ENCODE measurements at regions not wholly inside any gene's neighbourhood (a gene's known extent, or its start where the extent isn't known, plus 50 kb on each side); places are given as distances from the start of the nearest gene placed in this dataset.

DNA sequence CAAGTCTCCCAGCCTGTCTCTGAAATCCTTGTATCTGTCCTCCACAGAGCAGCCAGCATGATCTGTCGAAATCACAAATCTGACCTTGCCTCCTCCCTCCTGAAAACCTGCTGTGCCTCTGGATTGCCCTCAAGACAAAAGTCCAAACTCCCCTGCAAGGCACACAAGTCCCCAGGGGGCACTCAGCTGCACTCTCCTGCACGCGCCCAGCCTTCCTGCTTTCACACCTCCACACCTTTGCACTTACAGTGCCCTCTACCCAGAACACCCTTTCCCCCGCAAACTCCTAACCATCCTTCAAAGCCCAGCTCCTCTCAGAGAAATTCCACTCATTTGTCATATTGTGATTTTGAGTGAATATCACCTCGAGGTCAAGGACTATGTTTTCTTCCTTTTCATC is 83.4 kb upstream of the TOP1 start:
- H3K27me3 ChIP-seq (replicated peaks in 1 of 4; ENCODE audit: control insufficient read depth in 3 of 4, extremely low read depth in 1 of 4, insufficient read depth in 3 of 4, low read length in 3 of 4): no peaks in the 10 kb centered on the region; a peak in 2 of 7 replicates
- no peak overlapping the region for H2BK5ac ChIP-seq (ENCODE audit: low read depth, low read length)
- H4K91ac ChIP-seq (replicated peaks; ENCODE audit: insufficient read length, low read length): no peak overlapping the region
- H3K79me2 ChIP-seq (ENCODE audit: control insufficient read depth in 1 of 2, insufficient read depth in 2 of 2, low read length in 2 of 2): no peaks in the 10 kb centered on the region
- no peaks in the 10 kb centered on the region for H3K23me2 ChIP-seq (ENCODE audit: low read depth, low read length)
- FAIRE-seq (no peak), DNase-seq (ENCODE audit: low read depth in 1 of 2, low spot score in 2 of 2) (no peak)
- H3K4me2 ChIP-seq (ENCODE audit: insufficient read depth in 1 of 2, low read depth in 2 of 2, low read length in 2 of 2): no peak overlapping the region
- H2BK12ac ChIP-seq (ENCODE audit: low read depth, low read length): no peak overlapping the region
- no peaks in the 10 kb centered on the region for H3K36me3 ChIP-seq (ENCODE audit: control insufficient read depth in 2 of 4, insufficient read depth in 4 of 4, low read length in 3 of 4)
- H4K20me1 ChIP-seq (replicated peaks in 1 of 2; ENCODE audit: control insufficient read depth in 1 of 2, insufficient read depth in 2 of 2, low read length in 2 of 2): no peaks in the 10 kb centered on the region
- H2BK15ac ChIP-seq (ENCODE audit: low read length): no peak overlapping the region
- no peaks in the 10 kb centered on the region for H3K79me1 ChIP-seq (ENCODE audit: low read depth, low read length)
- no peak overlapping the region for H3K9ac ChIP-seq (replicated peaks in 1 of 4; ENCODE audit: extremely low read depth in 1 of 4, low read depth in 3 of 4, low read length in 3 of 4)
- H4K5ac ChIP-seq (ENCODE audit: insufficient read length, low read depth, low read length): no peak overlapping the region
- no peak overlapping the region for H3K4me3 ChIP-seq (ENCODE audit: extremely low read depth in 1 of 4, insufficient read depth in 2 of 4, low read depth in 3 of 4, low read length in 4 of 4)
- WGBS, 2 experiments (ENCODE audit: extremely low coverage in 1 of 2, insufficient coverage in 1 of 2, insufficient read length in 1 of 2, insufficient replicate concordance in 2 of 2, low coverage in 1 of 2, low lambda C conversion rate in 2 of 2, missing lambda C conversion rate in 1 of 2): 76% methylated on average over 5 of the region's 5 CpGs; no CpG with 5 or more reads in 1 of the 2 experiments
- no peak overlapping the region for H2BK120ac ChIP-seq (replicated peaks; ENCODE audit: low read depth, low read length)
- H4K8ac ChIP-seq (ENCODE audit: extremely low read depth, insufficient read depth, low read length): no peak overlapping the region
- H2AK5ac ChIP-seq (ENCODE audit: low read depth, low read length): no peak overlapping the region
- no peaks in the 10 kb centered on the region for H3K9me3 ChIP-seq (ENCODE audit: insufficient read depth in 2 of 2, low read depth in 1 of 2, low read length in 1 of 2)
- H3K14ac ChIP-seq (ENCODE audit: insufficient read length): no peak overlapping the region
- H3K56ac ChIP-seq (replicated peaks; ENCODE audit: insufficient read length, low read depth, low read length): no peak overlapping the region
- no peak overlapping the region for H3K27ac ChIP-seq (ENCODE audit: low read depth, low read length)
- no peak overlapping the region for H3K23ac ChIP-seq (ENCODE audit: insufficient read length)
- H3K18ac ChIP-seq (ENCODE audit: extremely low read depth, low read length): no peak overlapping the region
- ChIA-PET CTCF (ENCODE audit: partially characterized antibody) (interaction anchor here (0.7 to 5.2 kb wide), 24 partner anchors 9 to 340 kb away, joined by 3 to 50 read pairs (median 5); no protein-coding TSS in a partner anchor), POLR2A (ENCODE audit: partially characterized antibody) (no interaction called here)
- no peak overlapping the region for H2BK20ac ChIP-seq (ENCODE audit: low read length)
- no peak overlapping the region for H3K4ac ChIP-seq (replicated peaks; ENCODE audit: insufficient read length, low read depth, low read length)
- 0 out of 2 replicates have a peak overlapping the region, but pooled peaks have one; percentile 4 for H2AFZ ChIP-seq (ENCODE audit: low read length)
- TF ChIP-seq POU5F1 (IDR thresholded peaks at IDR 0.05; ENCODE audit: low read depth, low read length) (no peak), CBX5 (IDR thresholded peaks at IDR 0.05; ENCODE audit: low read depth, low read length) (no peak), RXRA (IDR thresholded peaks at IDR 0.05; ENCODE audit: insufficient read depth, low read depth, low read length) (no peak), SUZ12 (IDR thresholded peaks at IDR 0.05; ENCODE audit: low read length) (no peak), RBBP5 (IDR thresholded peaks at IDR 0.05; ENCODE audit: borderline replicate concordance, low read depth, low read length) (no peak), NRF1 (IDR thresholded peaks at IDR 0.05; ENCODE audit: low read depth, low read length) (no peak), SP2 (IDR thresholded peaks at IDR 0.05; ENCODE audit: low read length) (no peak), CEBPB (IDR thresholded peaks at IDR 0.05; ENCODE audit: low read depth, low read length) (no peak), BCL11A (IDR thresholded peaks at IDR 0.05; ENCODE audit: low read depth in 2 of 2, low read length in 2 of 2) (no peak), NANOG (IDR thresholded peaks at IDR 0.05; ENCODE audit: insufficient read depth, low read depth, low read length, poor library complexity, severe bottlenecking) (no peak), POLR2AphosphoS5 (IDR thresholded peaks at IDR 0.05; ENCODE audit: low read depth, low read length) (no peak), ZNF274 (IDR thresholded peaks at IDR 0.05; ENCODE audit: borderline replicate concordance, extremely low read depth, low read length) (no peak), SIX5 (IDR thresholded peaks at IDR 0.05; ENCODE audit: low read depth, low read length) (no peak), POLR2A (IDR thresholded peaks at IDR 0.05; ENCODE audit: control extremely low read depth in 1 of 2, low read depth in 2 of 2, low read length in 2 of 2) (no peak), EZH2 (IDR thresholded peaks at IDR 0.05; ENCODE audit: low read depth, low read length, severe bottlenecking) (no peak)
- H3K4me1 ChIP-seq (replicated peaks in 1 of 4; ENCODE audit: control insufficient read depth in 3 of 4, insufficient read depth in 4 of 4, low read length in 3 of 4): peaks cover 0 to 3% (median 2%) of the 10 kb centered on the region in 4 experiments; a peak in 3 of 7 replicates
